KMS-11 (cell line): ENCODE measurements at regions not wholly inside any gene's neighbourhood (a gene's known extent, or its start where the extent isn't known, plus 50 kb on each side); places are given as distances from the start of the nearest gene placed in this dataset.

Experiments used
- H2AFZ ChIP-seq: fragments of 200-600 bp; sonication (generic); 2 replicates; pipeline ENCODE4 v1.6.1; 2016; ENCODE audit warnings: antibody characterized with exemption, mixed run types, low read depth
- H3K27ac ChIP-seq: fragments of 200-600 bp; sonication (generic); 2 replicates; pipeline ENCODE4 v1.6.1; 2016; ENCODE audit warnings: mild to moderate bottlenecking, mixed run types
- H3K27me3 ChIP-seq: fragments of 200-600 bp; sonication (generic); 2 replicates; pipeline ENCODE4 v1.6.1; 2017; ENCODE audit warnings: mild to moderate bottlenecking, low read depth, mixed run types, moderate library complexity; ENCODE audit not compliant: insufficient read depth
- H3K36me3 ChIP-seq: fragments of 200-600 bp; sonication (generic); 2 replicates; pipeline ENCODE4 v1.6.1; 2017; ENCODE audit warnings: mild to moderate bottlenecking, mixed run types; ENCODE audit not compliant: insufficient read depth
- H3K4me1 ChIP-seq: fragments of 200-600 bp; sonication (generic); 2 replicates; pipeline ENCODE4 v1.6.1; 2016; ENCODE audit warnings: mild to moderate bottlenecking, low read depth, mixed run types; ENCODE audit not compliant: poor library complexity, severe bottlenecking
- H3K4me2 ChIP-seq: fragments of 200-600 bp; sonication (generic); 2 replicates; pipeline ENCODE4 v1.7.0; 2016; ENCODE audit warnings: mild to moderate bottlenecking, mixed run types
- H3K4me3 ChIP-seq: fragments of 200-600 bp; sonication (generic); IDR thresholded peaks from 2 replicates; pipeline ENCODE4 v1.6.1; 2017; ENCODE audit warnings: low read depth, low read length, mixed read lengths; ENCODE audit not compliant: insufficient read depth
- H3K79me2 ChIP-seq: fragments of 200-600 bp; sonication (generic); 2 replicates; pipeline ENCODE4 v1.6.1; 2016; ENCODE audit warnings: low read depth, mixed run types; ENCODE audit not compliant: insufficient read depth
- H3K9ac ChIP-seq: fragments of 200-600 bp; sonication (generic); 2 replicates; pipeline ENCODE4 v1.6.1; 2016; ENCODE audit warnings: mild to moderate bottlenecking, mixed run types
- H4K20me1 ChIP-seq: fragments of 200-600 bp; sonication (generic); 2 replicates; pipeline ENCODE4 v1.6.1; 2016; ENCODE audit warnings: mild to moderate bottlenecking, mixed run types; ENCODE audit not compliant: insufficient read depth
- CTCF ChIP-seq: fragments of 200-600 bp; sonication (generic); conservative IDR thresholded peaks from 2 replicates; pipeline ENCODE4 v1.6.1; 2017; ENCODE audit warnings: low read depth, mild to moderate bottlenecking, antibody characterized with exemption, low read length, moderate library complexity, mixed read lengths

- no peak for TF ChIP-seq CTCF
- Histone ChIP-seq H3K4me3 (no peak overlapping the region), H3K79me2 (no peaks in the 10 kb centered on the region), H3K4me1 (peaks cover 50% of the 10 kb centered on the region), H3K36me3 (no peaks in the 10 kb centered on the region), H3K27ac (no peak overlapping the region), H4K20me1 (no peaks in the 10 kb centered on the region), H3K4me2 (no peak overlapping the region), H3K27me3 (no peaks in the 10 kb centered on the region), H3K9ac (no peak overlapping the region), H2AFZ (no peak overlapping the region)
These were observed 266.1 kb upstream of the LRIG3 start for GRCh38 chr12:59186451-59186850.

GRCh38 chr12:59185295-59185694, 265.0 kb upstream of the LRIG3 start:
- no peaks in the 10 kb centered on the region for H4K20me1 ChIP-seq
- no peak overlapping the region for H3K4me3 ChIP-seq
- H3K36me3 ChIP-seq: no peaks in the 10 kb centered on the region
- H2AFZ ChIP-seq: no peak overlapping the region
- H3K27ac ChIP-seq: peak overlapping the region; percentile 6; the same call in 1 of the 2 replicates
- H3K79me2 ChIP-seq: no peaks in the 10 kb centered on the region
- TF ChIP-seq CTCF: no peak
- H3K4me1 ChIP-seq: peaks cover 62% of the 10 kb centered on the region
- H3K4me2 ChIP-seq: peak overlapping the region; percentile 51
- H3K9ac ChIP-seq: no peak overlapping the region
- no peaks in the 10 kb centered on the region for H3K27me3 ChIP-seq

- H3K4me2 ChIP-seq: peak overlapping the region; percentile 65
- no peak for TF ChIP-seq CTCF
- no peaks in the 10 kb centered on the region for H3K27me3 ChIP-seq
- no peak overlapping the region for H2AFZ ChIP-seq
- no peak overlapping the region for H3K27ac ChIP-seq
- H4K20me1 ChIP-seq: no peaks in the 10 kb centered on the region
- H3K79me2 ChIP-seq: no peaks in the 10 kb centered on the region
- no peak overlapping the region for H3K4me3 ChIP-seq
- H3K4me1 ChIP-seq: peaks cover 69% of the 10 kb centered on the region
- H3K36me3 ChIP-seq: no peaks in the 10 kb centered on the region
- H3K9ac ChIP-seq: no peak overlapping the region
These were observed 262.6 kb upstream of the LRIG3 start for GRCh38 chr12:59182658-59183455.

GRCh38 chr12:59182191-59182590, 261.9 kb upstream of the LRIG3 start:
- Histone ChIP-seq H3K36me3 (no peaks in the 10 kb centered on the region), H3K27me3 (no peaks in the 10 kb centered on the region), H2AFZ (no peak overlapping the region), H3K4me3 (no peak overlapping the region), H3K79me2 (no peaks in the 10 kb centered on the region), H4K20me1 (no peaks in the 10 kb centered on the region), H3K27ac (0 out of 2 replicates have a peak overlapping the region, but pooled peaks have one; percentile 5), H3K4me1 (peaks cover 69% of the 10 kb centered on the region), H3K9ac (no peak overlapping the region), H3K4me2 (peak overlapping the region; percentile 65)
- no peak for TF ChIP-seq CTCF
